ENCODE measurements at regions not wholly inside any gene's neighbourhood (a gene's known extent, or its start where the extent isn't known, plus 50 kb on each side); places are given as distances from the start of the nearest gene placed in this dataset.
"Not testable (repeated sequence)": the region's sequence is repeated elsewhere in the genome, so short reads cannot be mapped to it uniquely, and the experiment has no call there.

DNA sequence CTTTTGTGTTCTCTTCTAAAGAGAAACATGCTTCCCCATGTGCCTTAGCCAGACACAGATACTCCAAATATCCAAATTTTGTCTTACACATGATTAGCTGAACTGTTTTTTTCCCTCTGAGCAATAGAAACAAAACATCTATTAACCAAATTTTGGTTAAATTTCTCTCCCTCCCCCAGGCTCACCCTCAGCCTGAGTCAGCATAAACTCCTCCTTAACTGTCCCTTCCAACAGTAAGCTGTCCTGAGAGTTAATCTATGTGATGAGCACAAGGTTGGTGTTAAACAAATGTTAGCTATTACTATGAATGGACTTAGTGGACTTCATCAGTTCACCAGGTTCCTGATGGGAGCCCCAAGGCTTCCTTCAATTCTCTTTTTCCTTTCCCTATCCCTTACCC, 108.5 kb downstream of the RSL24D1 start:
- Histone ChIP-seq H3K4me1 (ENCODE audit: insufficient read depth, low read length) (no peaks in the 10 kb centered on the region), H4K20me1 (ENCODE audit: insufficient read depth, low read length) (no peaks in the 10 kb centered on the region), H3K36me3 (ENCODE audit: insufficient read depth, low read length) (no peaks in the 10 kb centered on the region), H3K4me2 (ENCODE audit: low read length) (no peak overlapping the region), H3K4me3 (ENCODE audit: insufficient read depth, low read depth, low read length) (no peak overlapping the region), H3K9ac (ENCODE audit: low read length) (no peak overlapping the region), H3K27ac (ENCODE audit: low read depth, low read length) (no peak overlapping the region), H2AFZ (ENCODE audit: low read depth, low read length) (no peak overlapping the region), H3K27me3 (ENCODE audit: insufficient read depth, low read length) (no peaks in the 10 kb centered on the region), H3K79me2 (ENCODE audit: insufficient read depth, low read length) (no peaks in the 10 kb centered on the region), H3K9me3 (ENCODE audit: insufficient read depth, low read depth, low read length) (peaks cover 2% of the 10 kb centered on the region)
- FAIRE-seq, result no peak
- Mint-ChIP-seq H3K36me3 (ENCODE audit: low read depth, unreplicated experiment) (no peaks in the 10 kb centered on the region), H3K27ac (ENCODE audit: unreplicated experiment) (no peak overlapping the region), H3K27me3 (ENCODE audit: low read depth, unreplicated experiment) (no peaks in the 10 kb centered on the region), H3K4me1 (ENCODE audit: low read depth, unreplicated experiment) (no peaks in the 10 kb centered on the region), H3K9me3 (ENCODE audit: unreplicated experiment) (peaks cover 2% of the 10 kb centered on the region), H3K4me3 (ENCODE audit: unreplicated experiment) (no peak overlapping the region)
- DNase-seq (ENCODE audit: low read depth), result no peak
- TF ChIP-seq EZH2 (IDR thresholded peaks at IDR 0.05; ENCODE audit: insufficient read depth, low read length) (no peak), CTCF (IDR thresholded peaks at IDR 0.05; ENCODE audit: insufficient read depth, low read depth, low read length) (no peak)

DNA sequence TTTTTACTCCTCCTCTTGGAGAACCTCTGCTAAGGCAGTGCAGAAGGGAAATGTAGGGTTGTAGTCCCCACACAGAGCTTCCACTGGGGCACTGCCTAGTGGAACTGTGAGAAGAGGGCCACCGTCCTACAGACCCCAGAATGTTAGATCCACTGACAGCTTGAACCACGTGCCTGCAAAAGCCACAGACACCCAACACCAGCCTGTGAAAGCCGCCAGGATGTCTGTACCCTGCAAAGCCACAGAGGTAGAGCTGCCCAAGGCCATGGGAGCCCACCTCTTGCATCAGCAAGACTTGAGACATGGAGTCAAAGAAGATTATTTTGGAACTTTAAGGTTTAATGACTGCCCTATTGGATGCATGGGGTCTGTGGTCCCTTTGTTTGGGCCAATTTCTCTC, 112.1 kb downstream of the RSL24D1 start:
- Mint-ChIP-seq H3K36me3 (ENCODE audit: low read depth, unreplicated experiment) (no peaks in the 10 kb centered on the region), H3K4me3 (ENCODE audit: unreplicated experiment) (no peak overlapping the region), H3K27ac (ENCODE audit: unreplicated experiment) (no peak overlapping the region), H3K4me1 (ENCODE audit: low read depth, unreplicated experiment) (no peaks in the 10 kb centered on the region), H3K9me3 (ENCODE audit: unreplicated experiment) (peaks cover 2% of the 10 kb centered on the region), H3K27me3 (ENCODE audit: low read depth, unreplicated experiment) (no peaks in the 10 kb centered on the region)
- TF ChIP-seq CTCF (IDR thresholded peaks at IDR 0.05; ENCODE audit: insufficient read depth, low read depth, low read length) (no peak), EZH2 (IDR thresholded peaks at IDR 0.05; ENCODE audit: insufficient read depth, low read length) (no peak)
- Histone ChIP-seq H3K9me3 (ENCODE audit: insufficient read depth, low read depth, low read length) (peaks cover 2% of the 10 kb centered on the region), H3K4me2 (ENCODE audit: low read length) (no peak overlapping the region), H3K79me2 (ENCODE audit: insufficient read depth, low read length) (no peaks in the 10 kb centered on the region), H3K4me3 (ENCODE audit: insufficient read depth, low read depth, low read length) (no peak overlapping the region), H3K27ac (ENCODE audit: low read depth, low read length) (peak overlapping the region; percentile 66), H2AFZ (ENCODE audit: low read depth, low read length) (no peak overlapping the region), H3K27me3 (ENCODE audit: insufficient read depth, low read length) (no peaks in the 10 kb centered on the region), H4K20me1 (ENCODE audit: insufficient read depth, low read length) (no peaks in the 10 kb centered on the region), H3K4me1 (ENCODE audit: insufficient read depth, low read length) (no peaks in the 10 kb centered on the region), H3K9ac (ENCODE audit: low read length) (no peak overlapping the region), H3K36me3 (ENCODE audit: insufficient read depth, low read length) (no peaks in the 10 kb centered on the region)
- FAIRE-seq (no peak), DNase-seq (ENCODE audit: low read depth) (no peak)

- no peak overlapping the region for H3K4me3 Mint-ChIP-seq (ENCODE audit: unreplicated experiment)
- TF ChIP-seq CTCF (IDR thresholded peaks at IDR 0.05; ENCODE audit: insufficient read depth, low read depth, low read length) (no peak), EZH2 (IDR thresholded peaks at IDR 0.05; ENCODE audit: insufficient read depth, low read length) (no peak)
- Histone ChIP-seq H3K4me3 (ENCODE audit: insufficient read depth, low read depth, low read length) (no peak overlapping the region), H3K4me1 (ENCODE audit: insufficient read depth, low read length) (no peaks in the 10 kb centered on the region), H3K36me3 (ENCODE audit: insufficient read depth, low read length) (no peaks in the 10 kb centered on the region), H3K79me2 (ENCODE audit: insufficient read depth, low read length) (no peaks in the 10 kb centered on the region), H4K20me1 (ENCODE audit: insufficient read depth, low read length) (no peaks in the 10 kb centered on the region), H3K27ac (ENCODE audit: low read depth, low read length) (peak overlapping the region; percentile 66), H2AFZ (ENCODE audit: low read depth, low read length) (no peak overlapping the region), H3K9ac (ENCODE audit: low read length) (no peak overlapping the region), H3K9me3 (ENCODE audit: insufficient read depth, low read depth, low read length) (no peaks in the 10 kb centered on the region), H3K4me2 (ENCODE audit: low read length) (no peak overlapping the region), H3K27me3 (ENCODE audit: insufficient read depth, low read length) (no peaks in the 10 kb centered on the region)
- FAIRE-seq (no peak), DNase-seq (ENCODE audit: low read depth) (no peak)
- H3K4me1 Mint-ChIP-seq (ENCODE audit: low read depth, unreplicated experiment), result no peaks in the 10 kb centered on the region
- H3K27me3 Mint-ChIP-seq (ENCODE audit: low read depth, unreplicated experiment), result no peaks in the 10 kb centered on the region
- no peak overlapping the region for H3K27ac Mint-ChIP-seq (ENCODE audit: unreplicated experiment)
- H3K9me3 Mint-ChIP-seq (ENCODE audit: unreplicated experiment), result peaks cover 2% of the 10 kb centered on the region
- no peaks in the 10 kb centered on the region for H3K36me3 Mint-ChIP-seq (ENCODE audit: low read depth, unreplicated experiment)
Measured at GRCh38 chr15:55084216-55084615, 112.5 kb downstream of the RSL24D1 start.

GRCh38 chr15:55077052-55077451, 119.7 kb downstream of the RSL24D1 start:
- H3K9ac ChIP-seq (ENCODE audit: low read length); H3K4me3 Mint-ChIP-seq (ENCODE audit: unreplicated experiment); H3K36me3 ChIP-seq (ENCODE audit: insufficient read depth, low read length); H3K4me2 ChIP-seq (ENCODE audit: low read length); H4K20me1 ChIP-seq (ENCODE audit: insufficient read depth, low read length); H3K27ac Mint-ChIP-seq (ENCODE audit: unreplicated experiment); H3K4me3 ChIP-seq (ENCODE audit: insufficient read depth, low read depth, low read length); H3K27me3 Mint-ChIP-seq (ENCODE audit: low read depth, unreplicated experiment); H3K4me1 Mint-ChIP-seq (ENCODE audit: low read depth, unreplicated experiment); H3K27ac ChIP-seq (ENCODE audit: low read depth, low read length); H2AFZ ChIP-seq (ENCODE audit: low read depth, low read length); H3K4me1 ChIP-seq (ENCODE audit: insufficient read depth, low read length); H3K9me3 ChIP-seq (ENCODE audit: insufficient read depth, low read depth, low read length); H3K9me3 Mint-ChIP-seq (ENCODE audit: unreplicated experiment); FAIRE-seq; DNase-seq (ENCODE audit: low read depth); H3K79me2 ChIP-seq (ENCODE audit: insufficient read depth, low read length); H3K27me3 ChIP-seq (ENCODE audit: insufficient read depth, low read length); H3K36me3 Mint-ChIP-seq (ENCODE audit: low read depth, unreplicated experiment): not testable (repeated sequence)
